B cell (primary cell): ENCODE measurements at regions not wholly inside any gene's neighbourhood (a gene's known extent, or its start where the extent isn't known, plus 50 kb on each side); places are given as distances from the start of the nearest gene placed in this dataset.

Source experiments
- ATAC-seq: fragments of 200-7000 bp; cut with Tn5 transposase; one replicate; pipeline ENCODE4 v1.10.0; 2021; ENCODE audit warnings: low read depth, mild to moderate bottlenecking, moderate number of reproducible peaks, moderate library complexity
- CTCF ChIA-PET: fragments of 350-600 bp; sonication (Branson Sonifier 250); formaldehyde crosslinking; loops from one replicate; lab custom pipeline; 2021; ENCODE audit warnings: antibody characterized with exemption, inconsistent platforms; lab: Charles Lee
- POLR2A ChIA-PET: fragments of 350-600 bp; sonication (Branson Sonifier 250); formaldehyde crosslinking; loops from one replicate; lab custom pipeline; 2021; ENCODE audit warnings: antibody characterized with exemption; lab: Charles Lee
- DNase-seq: peaks from one replicate; pipeline ENCODE4 v3.0.0; 2013
- H2AFZ ChIP-seq: 2 replicates; pipeline ENCODE4 v1.6.1; 2012; ENCODE audit warnings: mild to moderate bottlenecking, low read depth, low read length; ENCODE audit not compliant: insufficient read depth, poor library complexity, severe bottlenecking
- H3K27ac ChIP-seq, 2 donors: 1 replicate in 1 of 2; 2 replicates in 1 of 2; pipeline ENCODE4 v1.5.1; 2012 to 2013; ENCODE audit warnings: low read length in 2 of 2, mild to moderate bottlenecking in 2 of 2, moderate library complexity in 1 of 2
- H3K27me3 ChIP-seq, 4 experiments: fragments of 200-600 bp in 1 of 4; sonication (generic) in 1 of 4; replicated peaks in 1 of 4; 1 replicate in 2 of 4; 2 replicates in 2 of 4; pipeline versions ENCODE4 v1.6.1 to v1.7.0; 2013 to 2016; ENCODE audit warnings: low read length in 3 of 4, mild to moderate bottlenecking in 2 of 4, mixed read lengths in 1 of 4, moderate library complexity in 1 of 4; ENCODE audit not compliant: insufficient read depth in 4 of 4, control insufficient read depth in 3 of 4; ENCODE audit errors: control extremely low read depth in 1 of 4
- H3K36me3 ChIP-seq, 2 experiments: replicated peaks in 1 of 2; 1 replicate in 1 of 2; 2 replicates in 1 of 2; pipeline versions ENCODE4 v1.6.1 to v1.7.1; 2013; ENCODE audit warnings: low read length in 1 of 2; ENCODE audit not compliant: insufficient read depth in 2 of 2, control insufficient read depth in 1 of 2; ENCODE audit errors: control extremely low read depth in 1 of 2, extremely low read depth in 1 of 2
- H3K4me1 ChIP-seq, 2 donors: fragments of 200-600 bp in 1 of 2; sonication (generic) in 1 of 2; 1 replicate in 1 of 2; 2 replicates in 1 of 2; pipeline versions ENCODE4 v1.5.1 to v1.6.1; 2013 to 2017; ENCODE audit warnings: low read length in 2 of 2; ENCODE audit not compliant: control insufficient read depth in 2 of 2, insufficient read depth in 2 of 2
- H3K4me2 ChIP-seq: replicated peaks from 2 replicates; pipeline ENCODE3; 2012; ENCODE audit warnings: mild to moderate bottlenecking, low read depth, low read length; ENCODE audit not compliant: poor library complexity, severe bottlenecking
- H3K4me3 ChIP-seq, 5 experiments: fragments of 200-600 bp in 1 of 5; sonication (generic) in 1 of 5; 1 replicate in 3 of 5; 2 replicates in 2 of 5; pipeline versions ENCODE4 v1.5.1 to v1.7.0; 2011 to 2016; ENCODE audit warnings: low read length in 4 of 5, mild to moderate bottlenecking in 4 of 5, low read depth in 2 of 5, control low read depth in 1 of 5, moderate library complexity in 1 of 5; ENCODE audit not compliant: insufficient read depth in 1 of 5; ENCODE audit errors: control extremely low read depth in 1 of 5, extremely low read depth in 1 of 5
- H3K79me2 ChIP-seq: fragments of 200-600 bp; sonication (generic); one replicate; pipeline ENCODE4 v1.6.0; 2016; ENCODE audit warnings: low read length; ENCODE audit not compliant: control insufficient read depth, insufficient read depth
- H3K9ac ChIP-seq: fragments of 200-600 bp; sonication (generic); 2 replicates; pipeline ENCODE4 v1.6.1; 2017; ENCODE audit warnings: mild to moderate bottlenecking, low read length, moderate library complexity
- H3K9me3 ChIP-seq, 3 donors: one replicate each; pipeline versions ENCODE4 v1.6.1 to v1.7.1; 2013; ENCODE audit warnings: low read length in 2 of 3; ENCODE audit not compliant: control insufficient read depth in 2 of 3, insufficient read depth in 1 of 3; ENCODE audit errors: control extremely low read depth in 1 of 3
- H4K20me1 ChIP-seq: 2 replicates; pipeline ENCODE4 v1.6.0; 2012; ENCODE audit warnings: mild to moderate bottlenecking, low read length; ENCODE audit not compliant: insufficient read depth, control insufficient read depth, poor library complexity, severe bottlenecking
- H3K27ac Mint-ChIP-seq: one replicate; pipeline ENCODE4 v1.8.0; 2021; ENCODE audit warnings: mixed read lengths
- H3K27me3 Mint-ChIP-seq: one replicate; pipeline ENCODE4 v1.8.0; 2021; ENCODE audit warnings: mixed read lengths
- H3K4me1 Mint-ChIP-seq: one replicate; pipeline ENCODE4 v1.8.0; 2021; ENCODE audit warnings: mixed read lengths
- H3K4me3 Mint-ChIP-seq: one replicate; pipeline ENCODE4 v1.8.0; 2021; ENCODE audit warnings: mixed read lengths
- H3K9me3 Mint-ChIP-seq: one replicate; pipeline ENCODE4 v1.8.0; 2022; ENCODE audit warnings: mixed read lengths; ENCODE audit not compliant: insufficient read depth
- CTCF ChIP-seq: fragments of 200-600 bp; IDR thresholded peaks from one replicate; pipeline ENCODE4 v1.8.0; 2022; ENCODE audit warnings: antibody characterized with exemption, mild to moderate bottlenecking
- EZH2 ChIP-seq: IDR thresholded peaks from 2 replicates; pipeline ENCODE4 v1.6.1; 2012; ENCODE audit warnings: borderline replicate concordance, low read depth, mild to moderate bottlenecking, moderate library complexity, low read length; ENCODE audit not compliant: insufficient read depth, poor library complexity, severe bottlenecking
- WGBS: methylation state at CpG from one replicate; pipeline ENCODE4 v1.1.5; 2013; ENCODE audit warnings: missing lambda C conversion rate; ENCODE audit not compliant: insufficient coverage; 5-methylcytosine and 5-hydroxymethylcytosine counted together
- intact Hi-C: fragments of 100-400 bp; cut with micrococcal nuclease; formaldehyde crosslinking; loops from one replicate; pipeline ENCODE4 v1.10.0; 2022

- H3K27ac Mint-ChIP-seq: peak overlapping the region; percentile 98
- Histone ChIP-seq H3K36me3 (no peaks in the 10 kb centered on the region), H2AFZ (no peak overlapping the region), H3K4me1 (peaks cover 49 to 54% of the 10 kb centered on the region in 2 donors), H3K9me3 (no peaks in the 10 kb centered on the region), H3K27ac (peak overlapping the region in 1 of 2 donors; percentile 93), H3K9ac (no peak overlapping the region), H3K4me3 (no peak overlapping the region), H4K20me1 (no peaks in the 10 kb centered on the region), H3K27me3 (no peaks in the 10 kb centered on the region), H3K79me2 (no peaks in the 10 kb centered on the region), H3K4me2 (peak overlapping the region; percentile 42)
- WGBS: 0% methylated on average over 1 of the region's 5 CpGs
- intact Hi-C loops: loop anchor here (2.0 to 5.0 kb wide), 2 partner anchors 16 to 234 kb away; partner anchors contain the start of gene ZNF217
- DNase-seq: peak; percentile 77
- peaks cover 3% of the 10 kb centered on the region for H3K9me3 Mint-ChIP-seq
- peak overlapping the region; percentile 63 for H3K4me3 Mint-ChIP-seq
- no peak for TF ChIP-seq EZH2
- no peak for TF ChIP-seq CTCF
- no peaks in the 10 kb centered on the region for H3K27me3 Mint-ChIP-seq
- H3K4me1 Mint-ChIP-seq: peaks cover 53% of the 10 kb centered on the region
- ChIA-PET POLR2A (interaction anchor here (1.1 kb wide), 1 partner anchor 9 kb away, joined by 3 read pairs; no protein-coding TSS in a partner anchor), CTCF (interaction anchor here (0.6 to 1.3 kb wide), 9 partner anchors 9 to 145 kb away, joined by 3 to 5 read pairs (median 3); no protein-coding TSS in a partner anchor)
- ATAC-seq: peak; percentile 76
These were observed 233.1 kb upstream of the ZNF217 start for GRCh38 chr20:53826597-53827291.

GRCh38 chr20:53826090-53826489 lies 232.5 kb upstream of the ZNF217 start:
- Histone ChIP-seq H3K9ac (no peak overlapping the region), H3K9me3 (no peaks in the 10 kb centered on the region), H3K27me3 (no peaks in the 10 kb centered on the region), H3K4me1 (peaks cover 49 to 52% of the 10 kb centered on the region in 2 donors), H3K79me2 (no peaks in the 10 kb centered on the region), H4K20me1 (no peaks in the 10 kb centered on the region), H3K27ac (no peak overlapping the region), H3K4me2 (no peak overlapping the region), H2AFZ (no peak overlapping the region), H3K36me3 (no peaks in the 10 kb centered on the region), H3K4me3 (no peak overlapping the region)
- intact Hi-C loops: loop anchor here (2.0 to 5.0 kb wide), 2 partner anchors 17 to 234 kb away; partner anchors contain the start of gene ZNF217
- no peak for ATAC-seq
- DNase-seq: no peak
- Mint-ChIP-seq H3K4me1 (peaks cover 52% of the 10 kb centered on the region), H3K27me3 (no peaks in the 10 kb centered on the region), H3K9me3 (peaks cover 3% of the 10 kb centered on the region), H3K4me3 (no peak overlapping the region), H3K27ac (no peak overlapping the region)
- WGBS: no CpG with 5 or more reads among the region's 2 CpGs
- no peak for TF ChIP-seq EZH2
- no peak for TF ChIP-seq CTCF
- CTCF ChIA-PET: interaction anchor here (1.1 to 1.3 kb wide), 2 partner anchors 10 to 145 kb away, joined by 3 to 5 read pairs; no protein-coding TSS in a partner anchor
- POLR2A ChIA-PET: interaction anchor here (0.5 kb wide), 1 partner anchor 10 kb away, joined by 3 read pairs; no protein-coding TSS in a partner anchor
